GM12878 (cell line): ENCODE measurements at regions not wholly inside any gene's neighbourhood (a gene's known extent, or its start where the extent isn't known, plus 50 kb on each side); places are given as distances from the start of the nearest gene placed in this dataset.

ENCODE experiments used
- CREB1 ChIP-seq: IDR thresholded peaks from 2 replicates; pipeline ENCODE4 v1.6.1; 2012; ENCODE audit warnings: low read depth, mild to moderate bottlenecking, inconsistent platforms
- HDAC6 ChIP-seq: fragments of 200-600 bp; sonication (generic); IDR thresholded peaks from one replicate; pipeline ENCODE4 v1.8.0; 2017; ENCODE audit warnings: antibody characterized with exemption; ENCODE audit not compliant: unreplicated experiment
- MYC ChIP-seq: IDR thresholded peaks from 2 replicates; pipeline ENCODE4 v1.6.1; 2011; ENCODE audit warnings: mild to moderate bottlenecking, low read length, moderate library complexity, inconsistent platforms; ENCODE audit not compliant: insufficient read depth, insufficient replicate concordance, insufficient read length, severe bottlenecking
- POLR2AphosphoS2 ChIP-seq: IDR thresholded peaks from 2 replicates; pipeline ENCODE4 v1.6.1; 2011; ENCODE audit warnings: low read depth, mild to moderate bottlenecking, low read length, improper control_type of control experiment, moderate library complexity
- RAD51 ChIP-seq: fragments of 450-650 bp; IDR thresholded peaks from 2 replicates; pipeline ENCODE4 v1.6.1; 2016; ENCODE audit warnings: moderate library complexity, mild to moderate bottlenecking, inconsistent platforms
- RB1 ChIP-seq: fragments of 450-650 bp; formaldehyde crosslinking; IDR thresholded peaks from 2 replicates; pipeline ENCODE4 v1.6.1; 2017; ENCODE audit warnings: mild to moderate bottlenecking, borderline replicate concordance
- SIX5 ChIP-seq: IDR thresholded peaks from 2 replicates; pipeline ENCODE4 v1.6.1; 2011; ENCODE audit warnings: mild to moderate bottlenecking, low read depth, low read length, moderate library complexity; ENCODE audit not compliant: severe bottlenecking
- TCF12 ChIP-seq: IDR thresholded peaks from 2 replicates; pipeline ENCODE4 v1.6.1; 2011; ENCODE audit warnings: low read depth, mild to moderate bottlenecking, low read length
- YBX1 ChIP-seq: fragments of 450-650 bp; IDR thresholded peaks from 2 replicates; pipeline ENCODE4 v1.6.1; 2016; ENCODE audit warnings: antibody characterized with exemption

GRCh38 chr7:25386311-25386744 lies 158.0 kb upstream of the NPVF start:
- TF ChIP-seq SIX5, result no peak
- TF ChIP-seq RB1, result no peak
- no peak for TF ChIP-seq RAD51
- TF ChIP-seq TCF12, result no peak
- TF ChIP-seq MYC, result no peak
- TF ChIP-seq HDAC6, result no peak
- TF ChIP-seq POLR2AphosphoS2, result no peak
- no peak for TF ChIP-seq CREB1
- no peak for TF ChIP-seq YBX1
